ENCODE measurements at regions not wholly inside any gene's neighbourhood (a gene's known extent, or its start where the extent isn't known, plus 50 kb on each side); places are given as distances from the start of the nearest gene placed in this dataset.

DNA sequence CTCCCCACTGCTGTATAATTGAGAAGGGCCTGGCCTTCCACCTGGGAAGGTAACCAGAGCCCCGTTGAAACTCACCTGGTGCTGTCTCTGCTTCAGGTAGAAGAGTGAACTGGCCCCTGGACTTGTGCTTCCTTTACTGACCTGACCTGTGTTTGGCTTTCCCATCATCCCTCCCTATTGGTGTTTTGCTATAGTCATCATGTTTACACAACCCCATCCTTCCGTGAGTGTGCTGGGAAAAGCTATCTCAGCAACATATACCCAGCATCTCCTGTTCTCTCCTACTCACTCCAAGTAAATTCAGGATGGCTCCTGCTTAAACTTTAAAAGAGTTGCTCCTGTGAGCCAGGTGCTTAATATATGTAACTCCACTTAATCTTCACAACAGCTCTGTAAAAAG lies 77.2 kb upstream of the TSC22D2 start:
- TF ChIP-seq, protein P1, sequence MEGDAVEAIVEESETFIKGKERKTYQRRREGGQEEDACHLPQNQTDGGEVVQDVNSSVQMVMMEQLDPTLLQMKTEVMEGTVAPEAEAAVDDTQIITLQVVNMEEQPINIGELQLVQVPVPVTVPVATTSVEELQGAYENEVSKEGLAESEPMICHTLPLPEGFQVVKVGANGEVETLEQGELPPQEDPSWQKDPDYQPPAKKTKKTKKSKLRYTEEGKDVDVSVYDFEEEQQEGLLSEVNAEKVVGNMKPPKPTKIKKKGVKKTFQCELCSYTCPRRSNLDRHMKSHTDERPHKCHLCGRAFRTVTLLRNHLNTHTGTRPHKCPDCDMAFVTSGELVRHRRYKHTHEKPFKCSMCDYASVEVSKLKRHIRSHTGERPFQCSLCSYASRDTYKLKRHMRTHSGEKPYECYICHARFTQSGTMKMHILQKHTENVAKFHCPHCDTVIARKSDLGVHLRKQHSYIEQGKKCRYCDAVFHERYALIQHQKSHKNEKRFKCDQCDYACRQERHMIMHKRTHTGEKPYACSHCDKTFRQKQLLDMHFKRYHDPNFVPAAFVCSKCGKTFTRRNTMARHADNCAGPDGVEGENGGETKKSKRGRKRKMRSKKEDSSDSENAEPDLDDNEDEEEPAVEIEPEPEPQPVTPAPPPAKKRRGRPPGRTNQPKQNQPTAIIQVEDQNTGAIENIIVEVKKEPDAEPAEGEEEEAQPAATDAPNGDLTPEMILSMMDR (IDR thresholded peaks at IDR 0.05; ENCODE audit: low read depth, low read length): no peak
- TF ChIP-seq POLR2A (IDR thresholded peaks at IDR 0.05; ENCODE audit: extremely low read depth, insufficient read length) (no peak), MAX (IDR thresholded peaks at IDR 0.05; ENCODE audit: low read depth, low read length) (no peak)

Measured in NB4 (cell line).